Loucy (cell line): ENCODE measurements at regions not wholly inside any gene's neighbourhood (a gene's known extent, or its start where the extent isn't known, plus 50 kb on each side); places are given as distances from the start of the nearest gene placed in this dataset.

Source experiments
- H2AFZ ChIP-seq: fragments of 200-600 bp; sonication (generic); 2 replicates; pipeline ENCODE4 v1.6.0; 2016; ENCODE audit warnings: antibody characterized with exemption, mild to moderate bottlenecking, low read length, moderate library complexity
- H3F3A ChIP-seq: fragments of 200-600 bp; 2 replicates; pipeline ENCODE4 v1.6.0; 2016; ENCODE audit warnings: antibody characterized with exemption, low read depth, mild to moderate bottlenecking
- H3K27me3 ChIP-seq: fragments of 200-600 bp; sonication (generic); 2 replicates; pipeline ENCODE4 v1.6.1; 2014; ENCODE audit warnings: low read length, mild to moderate bottlenecking; ENCODE audit not compliant: insufficient read depth, poor library complexity, severe bottlenecking
- H3K36me3 ChIP-seq: fragments of 200-600 bp; sonication (generic); 2 replicates; pipeline ENCODE4 v1.6.1; 2016; ENCODE audit warnings: low read length; ENCODE audit not compliant: insufficient read depth
- H3K4me1 ChIP-seq: fragments of 200-600 bp; sonication (generic); 2 replicates; pipeline ENCODE4 v1.5.1; 2014; ENCODE audit warnings: low read length, mild to moderate bottlenecking; ENCODE audit not compliant: insufficient read depth, poor library complexity, severe bottlenecking
- H3K4me2 ChIP-seq: fragments of 200-600 bp; sonication (generic); 2 replicates; pipeline ENCODE4 v1.6.0; 2014; ENCODE audit warnings: antibody characterized with exemption, low read length, low read depth, mild to moderate bottlenecking; ENCODE audit not compliant: poor library complexity, severe bottlenecking
- H3K4me3 ChIP-seq: fragments of 200-600 bp; sonication (generic); 2 replicates; pipeline ENCODE4 v1.5.1; 2014; ENCODE audit warnings: low read length, mild to moderate bottlenecking, mixed read lengths; ENCODE audit not compliant: poor library complexity, severe bottlenecking
- H3K79me2 ChIP-seq: fragments of 200-600 bp; sonication (generic); 2 replicates; pipeline ENCODE4 v1.6.1; 2014; ENCODE audit warnings: low read length; ENCODE audit not compliant: insufficient read depth
- H3K9ac ChIP-seq: fragments of 200-600 bp; sonication (generic); 2 replicates; pipeline ENCODE4 v1.6.0; 2014; ENCODE audit warnings: mild to moderate bottlenecking, low read depth, low read length, moderate library complexity; ENCODE audit not compliant: poor library complexity, severe bottlenecking
- H3K9me2 ChIP-seq: fragments of 200-600 bp; sonication (generic); replicated peaks from 2 replicates; pipeline ENCODE4 v1.6.1; 2016; ENCODE audit warnings: low read depth, low read length, mixed read lengths
- H3K9me3 ChIP-seq: fragments of 200-600 bp; sonication (generic); 2 replicates; pipeline ENCODE4 v1.6.1; 2014; ENCODE audit warnings: mild to moderate bottlenecking, antibody characterized with exemption, low read length, low read depth; ENCODE audit not compliant: insufficient read depth
- H4K20me1 ChIP-seq: fragments of 200-600 bp; sonication (generic); 2 replicates; pipeline ENCODE4 v1.6.0; 2014; ENCODE audit warnings: antibody characterized with exemption, low read length, mild to moderate bottlenecking; ENCODE audit not compliant: insufficient read depth, poor library complexity, severe bottlenecking
- EZH2phosphoT487 ChIP-seq: fragments of 200-600 bp; IDR thresholded peaks from 2 replicates; pipeline ENCODE4 v1.6.1; 2018; ENCODE audit warnings: antibody characterized with exemption, mild to moderate bottlenecking, moderate library complexity, borderline replicate concordance
- TF ChIP-seq, protein P1 (sequence below): fragments of 200-600 bp; sonication (generic); conservative IDR thresholded peaks from 2 replicates; pipeline ENCODE4 v1.5.1; 2014; ENCODE audit warnings: mild to moderate bottlenecking, antibody characterized with exemption, low read length

DNA sequence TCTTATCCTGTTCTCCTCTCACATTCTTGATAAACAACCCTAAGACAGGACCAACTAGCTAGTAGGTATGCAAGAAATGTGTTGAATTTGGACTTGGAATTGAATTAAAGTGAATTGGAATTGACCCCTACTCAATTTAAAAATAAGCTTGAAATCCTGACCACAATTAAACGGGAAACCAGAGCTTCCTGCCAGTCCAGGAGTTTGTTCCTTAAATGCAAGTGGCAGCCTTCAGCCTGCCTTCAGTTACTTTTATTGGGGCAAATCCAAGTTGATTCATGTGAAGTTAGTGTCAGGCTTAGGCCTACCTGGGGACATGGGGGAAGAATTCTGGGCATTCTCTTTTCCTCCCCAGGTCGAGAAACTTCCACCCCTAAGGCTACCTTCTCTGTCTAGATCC, 457.6 kb downstream of the BCL11A start:
- Histone ChIP-seq H3K36me3 (no peaks in the 10 kb centered on the region), H3K4me3 (no peak overlapping the region), H3K4me1 (peaks cover 23% of the 10 kb centered on the region), H3K9ac (no peak overlapping the region), H3K9me2 (no peaks in the 10 kb centered on the region), H3K4me2 (no peak overlapping the region), H4K20me1 (no peaks in the 10 kb centered on the region), H2AFZ (no peak overlapping the region), H3K79me2 (no peaks in the 10 kb centered on the region), H3K9me3 (no peaks in the 10 kb centered on the region), H3F3A (no peaks in the 10 kb centered on the region), H3K27me3 (no peaks in the 10 kb centered on the region)
- no peak for TF ChIP-seq EZH2phosphoT487
- TF ChIP-seq, protein P1, sequence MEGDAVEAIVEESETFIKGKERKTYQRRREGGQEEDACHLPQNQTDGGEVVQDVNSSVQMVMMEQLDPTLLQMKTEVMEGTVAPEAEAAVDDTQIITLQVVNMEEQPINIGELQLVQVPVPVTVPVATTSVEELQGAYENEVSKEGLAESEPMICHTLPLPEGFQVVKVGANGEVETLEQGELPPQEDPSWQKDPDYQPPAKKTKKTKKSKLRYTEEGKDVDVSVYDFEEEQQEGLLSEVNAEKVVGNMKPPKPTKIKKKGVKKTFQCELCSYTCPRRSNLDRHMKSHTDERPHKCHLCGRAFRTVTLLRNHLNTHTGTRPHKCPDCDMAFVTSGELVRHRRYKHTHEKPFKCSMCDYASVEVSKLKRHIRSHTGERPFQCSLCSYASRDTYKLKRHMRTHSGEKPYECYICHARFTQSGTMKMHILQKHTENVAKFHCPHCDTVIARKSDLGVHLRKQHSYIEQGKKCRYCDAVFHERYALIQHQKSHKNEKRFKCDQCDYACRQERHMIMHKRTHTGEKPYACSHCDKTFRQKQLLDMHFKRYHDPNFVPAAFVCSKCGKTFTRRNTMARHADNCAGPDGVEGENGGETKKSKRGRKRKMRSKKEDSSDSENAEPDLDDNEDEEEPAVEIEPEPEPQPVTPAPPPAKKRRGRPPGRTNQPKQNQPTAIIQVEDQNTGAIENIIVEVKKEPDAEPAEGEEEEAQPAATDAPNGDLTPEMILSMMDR, result no peak

DNA sequence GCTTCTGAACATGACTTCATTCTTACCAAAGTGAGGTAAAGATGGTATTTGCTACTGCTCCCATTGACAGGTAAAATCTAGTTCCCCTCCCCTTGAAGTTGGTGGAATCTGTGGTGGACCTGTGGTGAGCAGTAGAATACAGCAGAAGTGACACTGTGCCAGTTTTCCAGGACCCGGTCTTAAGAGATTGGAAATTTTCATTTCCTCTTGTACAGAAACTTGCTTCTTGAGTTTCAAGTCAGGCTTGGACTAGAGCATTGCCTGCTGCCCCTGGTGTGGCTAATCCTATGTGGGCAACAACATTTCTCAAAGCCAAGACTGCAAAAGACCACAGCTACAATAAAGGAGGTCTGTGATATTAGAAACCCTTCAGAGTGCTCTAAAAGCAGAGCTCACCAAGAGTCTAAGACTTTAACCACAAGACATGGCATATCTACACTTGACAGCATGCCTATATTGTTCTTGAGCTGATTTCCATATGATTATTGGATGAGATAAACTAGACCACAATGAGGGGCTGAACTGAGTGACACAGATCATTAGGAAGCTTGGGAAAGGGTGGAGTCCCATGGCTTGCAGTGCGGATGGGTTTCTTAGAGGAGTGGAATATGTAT, 458.1 kb downstream of the BCL11A start:
- no peak overlapping the region for H3K4me2 ChIP-seq

DNA sequence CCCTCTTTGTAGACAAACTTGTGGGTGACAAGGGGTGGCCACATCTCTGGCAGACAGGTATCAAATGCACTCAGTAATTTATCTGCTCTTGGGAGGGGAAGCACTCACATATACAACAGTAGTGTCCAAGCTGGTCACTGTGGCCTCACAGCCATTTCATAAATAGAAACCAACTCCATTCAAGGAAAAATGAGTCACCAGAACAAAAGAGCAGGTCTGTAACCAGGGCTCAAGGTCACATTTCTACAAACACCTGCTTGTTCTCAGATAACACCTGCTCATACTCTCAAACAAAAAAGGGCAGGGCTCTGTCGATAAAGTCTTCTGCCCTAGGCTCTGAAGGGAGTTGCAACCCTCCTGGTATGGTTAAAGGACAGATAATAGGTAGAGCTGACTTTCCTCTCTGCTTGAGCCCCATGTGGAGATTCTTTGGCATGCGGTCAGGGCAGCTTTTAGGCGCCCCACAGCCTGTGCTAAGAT, 459.0 kb downstream of the BCL11A start:
- H3K9me2 ChIP-seq, result no peaks in the 10 kb centered on the region
- H4K20me1 ChIP-seq, result no peaks in the 10 kb centered on the region
- H3K4me1 ChIP-seq, result peaks cover 10% of the 10 kb centered on the region
- H3K79me2 ChIP-seq, result no peaks in the 10 kb centered on the region
- H3K4me2 ChIP-seq, result no peak overlapping the region
- no peaks in the 10 kb centered on the region for H3K36me3 ChIP-seq
- H3K9me3 ChIP-seq, result no peaks in the 10 kb centered on the region
- no peak overlapping the region for H3K9ac ChIP-seq
- no peaks in the 10 kb centered on the region for H3K27me3 ChIP-seq
- TF ChIP-seq, protein P1, result no peak
- no peak for TF ChIP-seq EZH2phosphoT487
- H3F3A ChIP-seq, result no peaks in the 10 kb centered on the region
- H3K4me3 ChIP-seq, result no peak overlapping the region
- no peak overlapping the region for H2AFZ ChIP-seq

More for the DNA sequence above, 458.1 kb downstream of the BCL11A start:
- Histone ChIP-seq H3K4me1 (peaks cover 17% of the 10 kb centered on the region), H3K79me2 (no peaks in the 10 kb centered on the region), H3K9me3 (no peaks in the 10 kb centered on the region), H3K27me3 (no peaks in the 10 kb centered on the region), H2AFZ (no peak overlapping the region), H3F3A (no peaks in the 10 kb centered on the region), H3K9ac (no peak overlapping the region), H4K20me1 (no peaks in the 10 kb centered on the region), H3K9me2 (no peaks in the 10 kb centered on the region), H3K4me3 (no peak overlapping the region), H3K36me3 (no peaks in the 10 kb centered on the region)
- TF ChIP-seq, protein P1, result no peak
- TF ChIP-seq EZH2phosphoT487, result no peak
